ENCODE measurements at regions not wholly inside any gene's neighbourhood (a gene's known extent, or its start where the extent isn't known, plus 50 kb on each side); places are given as distances from the start of the nearest gene placed in this dataset.

DNA sequence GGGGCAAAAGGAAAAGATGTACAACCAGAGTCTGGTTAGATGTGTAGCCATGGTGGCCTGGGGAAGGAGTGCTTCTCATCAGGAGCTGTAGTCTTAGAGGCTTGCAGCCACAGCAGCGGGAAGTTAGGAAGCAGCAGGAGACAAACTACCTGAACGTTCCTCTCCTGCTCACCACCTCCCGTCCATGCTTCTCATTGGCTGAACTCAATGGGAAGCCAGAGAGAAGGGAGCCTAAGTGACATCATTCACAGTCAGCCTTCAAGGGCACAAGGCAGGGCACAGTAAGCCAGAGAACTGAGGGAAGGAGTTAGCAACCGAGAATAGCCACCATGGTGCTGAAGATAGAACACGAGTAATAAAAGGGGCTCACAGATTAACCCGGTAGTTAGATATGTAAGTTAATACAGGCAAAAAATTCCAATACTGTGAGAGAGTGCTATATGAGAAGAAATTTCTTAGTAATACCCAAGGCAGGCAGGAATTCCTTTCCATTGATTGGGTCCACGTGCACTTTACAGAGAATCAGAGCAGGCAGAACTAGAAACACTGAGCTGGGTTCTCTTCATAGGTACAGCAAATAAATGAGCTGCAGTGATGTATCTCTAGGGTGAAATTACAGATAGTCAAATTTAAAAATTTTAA, 391.5 kb upstream of the DACH1 start (continued):
- TF ChIP-seq, protein P1, sequence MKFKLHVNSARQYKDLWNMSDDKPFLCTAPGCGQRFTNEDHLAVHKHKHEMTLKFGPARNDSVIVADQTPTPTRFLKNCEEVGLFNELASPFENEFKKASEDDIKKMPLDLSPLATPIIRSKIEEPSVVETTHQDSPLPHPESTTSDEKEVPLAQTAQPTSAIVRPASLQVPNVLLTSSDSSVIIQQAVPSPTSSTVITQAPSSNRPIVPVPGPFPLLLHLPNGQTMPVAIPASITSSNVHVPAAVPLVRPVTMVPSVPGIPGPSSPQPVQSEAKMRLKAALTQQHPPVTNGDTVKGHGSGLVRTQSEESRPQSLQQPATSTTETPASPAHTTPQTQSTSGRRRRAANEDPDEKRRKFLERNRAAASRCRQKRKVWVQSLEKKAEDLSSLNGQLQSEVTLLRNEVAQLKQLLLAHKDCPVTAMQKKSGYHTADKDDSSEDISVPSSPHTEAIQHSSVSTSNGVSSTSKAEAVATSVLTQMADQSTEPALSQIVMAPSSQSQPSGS (IDR thresholded peaks at IDR 0.05; ENCODE audit: low read length): no peak
- TF ChIP-seq ZNF207 (IDR thresholded peaks at IDR 0.05; ENCODE audit: borderline replicate concordance): no peak
- TF ChIP-seq NFIC (IDR thresholded peaks at IDR 0.05; ENCODE audit: low read depth, low read length): no peak

DNA sequence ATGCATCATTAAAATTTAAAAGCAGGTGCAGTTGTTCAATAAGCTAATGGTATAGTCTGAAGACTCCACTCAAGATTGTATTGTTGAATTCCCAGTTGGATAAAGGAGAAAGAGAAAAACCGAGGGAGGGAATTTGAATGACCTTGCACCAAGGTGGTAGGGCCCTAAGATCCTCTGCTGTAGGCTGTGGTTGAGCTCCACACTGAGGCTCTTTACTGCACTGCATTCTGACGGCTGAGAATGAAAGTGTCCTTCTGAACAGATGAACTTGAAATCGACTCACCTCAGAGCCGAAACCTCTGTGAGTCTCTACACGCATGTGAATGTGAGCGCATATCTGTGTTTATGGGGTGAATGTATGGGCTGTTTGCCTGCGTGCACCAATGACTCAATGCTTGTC, 388.9 kb upstream of the DACH1 start:
- DNase-seq (ENCODE audit: low read depth, low spot score) (no peak), ATAC-seq (peak; percentile 74), FAIRE-seq (no peak)
- SMC1A ChIA-PET (ENCODE audit: uncharacterized antibody, unreplicated experiment): no interaction called here
- TF ChIP-seq RAD21 (IDR thresholded peaks at IDR 0.05; ENCODE audit: insufficient read depth, low read depth, low read length) (peak; percentile 42; the same call in 1 of the 2 replicates), SMARCA5 (IDR thresholded peaks at IDR 0.05) (no peak)
- TF ChIP-seq, protein P2, sequence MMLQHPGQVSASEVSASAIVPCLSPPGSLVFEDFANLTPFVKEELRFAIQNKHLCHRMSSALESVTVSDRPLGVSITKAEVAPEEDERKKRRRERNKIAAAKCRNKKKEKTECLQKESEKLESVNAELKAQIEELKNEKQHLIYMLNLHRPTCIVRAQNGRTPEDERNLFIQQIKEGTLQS (IDR thresholded peaks at IDR 0.05; ENCODE audit: borderline replicate concordance, extremely low read depth, low read depth, low read length): no peak
- TF ChIP-seq, protein P3, sequence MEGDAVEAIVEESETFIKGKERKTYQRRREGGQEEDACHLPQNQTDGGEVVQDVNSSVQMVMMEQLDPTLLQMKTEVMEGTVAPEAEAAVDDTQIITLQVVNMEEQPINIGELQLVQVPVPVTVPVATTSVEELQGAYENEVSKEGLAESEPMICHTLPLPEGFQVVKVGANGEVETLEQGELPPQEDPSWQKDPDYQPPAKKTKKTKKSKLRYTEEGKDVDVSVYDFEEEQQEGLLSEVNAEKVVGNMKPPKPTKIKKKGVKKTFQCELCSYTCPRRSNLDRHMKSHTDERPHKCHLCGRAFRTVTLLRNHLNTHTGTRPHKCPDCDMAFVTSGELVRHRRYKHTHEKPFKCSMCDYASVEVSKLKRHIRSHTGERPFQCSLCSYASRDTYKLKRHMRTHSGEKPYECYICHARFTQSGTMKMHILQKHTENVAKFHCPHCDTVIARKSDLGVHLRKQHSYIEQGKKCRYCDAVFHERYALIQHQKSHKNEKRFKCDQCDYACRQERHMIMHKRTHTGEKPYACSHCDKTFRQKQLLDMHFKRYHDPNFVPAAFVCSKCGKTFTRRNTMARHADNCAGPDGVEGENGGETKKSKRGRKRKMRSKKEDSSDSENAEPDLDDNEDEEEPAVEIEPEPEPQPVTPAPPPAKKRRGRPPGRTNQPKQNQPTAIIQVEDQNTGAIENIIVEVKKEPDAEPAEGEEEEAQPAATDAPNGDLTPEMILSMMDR (IDR thresholded peaks at IDR 0.05 in 2 of 3, conservative IDR thresholded peaks at IDR 0.05 in 1 of 3; ENCODE audit: control insufficient read depth in 2 of 3, extremely low read depth in 1 of 3, insufficient read depth in 1 of 3, low read depth in 3 of 3, low read length in 3 of 3): peak in 1 of 3 experiments; percentile 25; a peak in 2 of 6 replicates
- TF ChIP-seq, protein P4, sequence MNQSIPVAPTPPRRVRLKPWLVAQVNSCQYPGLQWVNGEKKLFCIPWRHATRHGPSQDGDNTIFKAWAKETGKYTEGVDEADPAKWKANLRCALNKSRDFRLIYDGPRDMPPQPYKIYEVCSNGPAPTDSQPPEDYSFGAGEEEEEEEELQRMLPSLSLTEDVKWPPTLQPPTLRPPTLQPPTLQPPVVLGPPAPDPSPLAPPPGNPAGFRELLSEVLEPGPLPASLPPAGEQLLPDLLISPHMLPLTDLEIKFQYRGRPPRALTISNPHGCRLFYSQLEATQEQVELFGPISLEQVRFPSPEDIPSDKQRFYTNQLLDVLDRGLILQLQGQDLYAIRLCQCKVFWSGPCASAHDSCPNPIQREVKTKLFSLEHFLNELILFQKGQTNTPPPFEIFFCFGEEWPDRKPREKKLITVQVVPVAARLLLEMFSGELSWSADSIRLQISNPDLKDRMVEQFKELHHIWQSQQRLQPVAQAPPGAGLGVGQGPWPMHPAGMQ (IDR thresholded peaks at IDR 0.05; ENCODE audit: borderline replicate concordance): no peak
- Histone ChIP-seq H3K9ac (ENCODE audit: control insufficient read depth, insufficient read depth, low read length) (no peak overlapping the region), H3K4me2 (ENCODE audit: control insufficient read depth, insufficient read depth) (no peak overlapping the region), H3K79me2 (ENCODE audit: control insufficient read depth, insufficient read depth, low read length) (no peaks in the 10 kb centered on the region), H2AFZ (ENCODE audit: control insufficient read depth, low read depth, low read length) (no peak overlapping the region), H4K20me1 (ENCODE audit: control insufficient read depth, insufficient read depth) (no peaks in the 10 kb centered on the region), H3K9me3 (replicated peaks; ENCODE audit: control insufficient read depth, insufficient read depth, low read length) (no peaks in the 10 kb centered on the region), H3K27me3 (replicated peaks in 1 of 2; ENCODE audit: control insufficient read depth in 2 of 2, insufficient read depth in 2 of 2, low read length in 1 of 2) (no peaks in the 10 kb centered on the region), H3K4me1 (ENCODE audit: control insufficient read depth, insufficient read depth, low read length) (no peaks in the 10 kb centered on the region), H3K27ac (ENCODE audit: control insufficient read depth, insufficient read depth) (no peak overlapping the region), H3K4me3 (no peak overlapping the region), H3K36me3 (ENCODE audit: control insufficient read depth in 2 of 2, insufficient read depth in 2 of 2, low read length in 1 of 2) (no peaks in the 10 kb centered on the region)
- no TSS peak for BruUV-seq (replicated peaks)
- POLR2A ChIA-PET: no interaction called here
- RAD21 ChIA-PET (ENCODE audit: unreplicated experiment): no interaction called here
- intact Hi-C loops (cut with micrococcal nuclease; ENCODE audit: unreplicated experiment): no loop called here
- WGBS (ENCODE audit: insufficient coverage, insufficient replicate concordance, low lambda C conversion rate, missing lambda C conversion rate): 37% methylated on average over 7 of the region's 7 CpGs
- CTCF ChIA-PET: no interaction called here
- in situ Hi-C loops (cut with MboI): no loop called here
